HepG2 (cell line): ENCODE measurements at regions not wholly inside any gene's neighbourhood (a gene's known extent, or its start where the extent isn't known, plus 50 kb on each side); places are given as distances from the start of the nearest gene placed in this dataset.

Experiments
- ATAC-seq: fragments of 200-7000 bp; cut with Tn5 transposase; 3 replicates; pipeline ENCODE4 v1.9.1; 2020; ENCODE audit warnings: mild to moderate bottlenecking, moderate library complexity
- BruUV-seq: library from RNA; stranded (reverse); fragments of 400-500 nt; replicated peaks from 2 replicates; lab custom pipeline; 2021; lab: Mats Ljungman, UMichigan
- CTCF ChIA-PET: fragments of 300-600 bp; formaldehyde crosslinking; extraction: SDS; loops from one replicate; lab custom pipeline; 2021; ENCODE audit warnings: low total read pairs, inconsistent platforms, low intra/inter-chr PET ratio; lab: Yijun Ruan, JAX
- POLR2A ChIA-PET: fragments of 350-600 bp; sonication (Branson Sonifier 250); formaldehyde crosslinking; loops from one replicate; lab custom pipeline; 2020; ENCODE audit warnings: antibody characterized with exemption, inconsistent platforms; lab: Yijun Ruan, JAX
- DNase-seq: peaks from one replicate; pipeline ENCODE4 v3.0.0-alpha.2; 2015; ENCODE audit warnings: low spot score
- FAIRE-seq: peaks from 3 replicates; lab custom pipeline; 2011; peaks lifted over from hg19 to GRCh38; lab: Jason Lieb, UNC
- H2AFZ ChIP-seq: one replicate; pipeline ENCODE4 v1.6.1; 2011; ENCODE audit warnings: low read length, inconsistent platforms
- H3K27ac ChIP-seq: fragments of 300-600 bp; 3 replicates; pipeline ENCODE4 v1.8.0; 2011; ENCODE audit warnings: mixed run types, mild to moderate bottlenecking, mixed read lengths, low read length, inconsistent platforms; ENCODE audit not compliant: insufficient read depth; ENCODE audit errors: extremely low read length
- H3K27me3 ChIP-seq, 2 experiments: fragments of 200-600 bp in 1 of 2; 2 replicates in 1 of 2; 3 replicates in 1 of 2; pipeline versions ENCODE4 v1.6.0 to v1.8.0; 2011; ENCODE audit warnings: low read length in 2 of 2, mild to moderate bottlenecking in 2 of 2, moderate library complexity in 2 of 2, inconsistent platforms in 1 of 2; ENCODE audit not compliant: insufficient read depth in 2 of 2, control insufficient read depth in 1 of 2
- H3K36me3 ChIP-seq, 2 experiments: fragments of 200-600 bp in 1 of 2; replicated peaks in 1 of 2; 2 replicates in 1 of 2; 3 replicates in 1 of 2; pipeline versions ENCODE4 v1.5.1 to v1.8.0; 2011; ENCODE audit warnings: low read length in 2 of 2, inconsistent platforms in 1 of 2; ENCODE audit not compliant: insufficient read depth in 2 of 2, control insufficient read depth in 1 of 2
- H3K4me1 ChIP-seq: 2 replicates; pipeline ENCODE4 v1.5.1; 2012; ENCODE audit warnings: low read length, inconsistent platforms; ENCODE audit not compliant: insufficient read depth
- H3K4me2 ChIP-seq: 2 replicates; pipeline ENCODE4 v1.6.0; 2011; ENCODE audit warnings: low read depth, low read length, inconsistent platforms
- H3K4me3 ChIP-seq, 3 experiments: fragments of 200-600 bp in 1 of 3; sonication (generic), shearing (Covaris generic) in 1 of 3; replicated peaks in 1 of 3; 2 replicates each; pipeline ENCODE4 v1.5.1; 2011 to 2016; ENCODE audit warnings: low read length in 3 of 3, inconsistent platforms in 2 of 3, low read depth in 2 of 3, mild to moderate bottlenecking in 2 of 3, control low read depth in 1 of 3, mixed read lengths in 1 of 3; ENCODE audit not compliant: insufficient read depth in 1 of 3
- H3K79me2 ChIP-seq: one replicate; pipeline ENCODE4 v1.6.1; 2011; ENCODE audit warnings: low read length, inconsistent platforms; ENCODE audit not compliant: insufficient read depth
- H3K9ac ChIP-seq: 2 replicates; pipeline ENCODE4 v1.6.0; 2011; ENCODE audit warnings: mild to moderate bottlenecking, low read depth, low read length, inconsistent platforms; ENCODE audit not compliant: insufficient read depth
- H3K9me3 ChIP-seq: 2 replicates; pipeline ENCODE4 v1.5.1; 2012; ENCODE audit warnings: mild to moderate bottlenecking, low read length
- H4K20me1 ChIP-seq: 2 replicates; pipeline ENCODE4 v1.6.0; 2011; ENCODE audit warnings: inconsistent platforms, mild to moderate bottlenecking, low read length, moderate library complexity; ENCODE audit not compliant: insufficient read depth
- CBX2 ChIP-seq, 2 experiments: fragments of 200-600 bp in 1 of 2; sonication (generic); formaldehyde crosslinking in 1 of 2; IDR thresholded peaks; 2 replicates each; pipeline versions ENCODE4 v1.7.0 to v1.8.1; 2018 to 2022; ENCODE audit warnings: low read depth in 2 of 2, low read length in 1 of 2, mild to moderate bottlenecking in 1 of 2, missing genetic modification reagents in 1 of 2
- HHEX ChIP-seq: IDR thresholded peaks from 2 replicates; pipeline ENCODE4 v1.6.1; 2016; ENCODE audit warnings: control low read depth
- NFYC ChIP-seq: IDR thresholded peaks from 2 replicates; pipeline ENCODE4 v1.6.1; 2016; ENCODE audit warnings: missing genetic modification reagents, missing compliant biosample characterization
- SNAPC2 ChIP-seq: sonication (generic); formaldehyde crosslinking; IDR thresholded peaks from 2 replicates; pipeline ENCODE4 v1.8.1; 2022; ENCODE audit warnings: mild to moderate bottlenecking, missing genetic modification reagents
- STAT5B ChIP-seq: sonication (generic); formaldehyde crosslinking; IDR thresholded peaks from 2 replicates; pipeline ENCODE4 v1.4.0; 2020; ENCODE audit warnings: missing genetic modification reagents
- ZBTB3 ChIP-seq: sonication (generic); formaldehyde crosslinking; IDR thresholded peaks from 2 replicates; pipeline ENCODE4 v1.4.0; 2020; ENCODE audit warnings: low read depth, mild to moderate bottlenecking, moderate library complexity, missing genetic modification reagents, borderline replicate concordance
- ZNF318 ChIP-seq: sonication (generic); formaldehyde crosslinking; IDR thresholded peaks from 2 replicates; pipeline ENCODE4 v1.4.0; 2020; ENCODE audit warnings: mild to moderate bottlenecking, missing genetic modification reagents
- ZNF350 ChIP-seq: sonication (generic); formaldehyde crosslinking; IDR thresholded peaks from 2 replicates; pipeline ENCODE4 v1.4.0; 2020; ENCODE audit warnings: mild to moderate bottlenecking, low read depth, missing genetic modification reagents, borderline replicate concordance
- ZNF7 ChIP-seq: IDR thresholded peaks from 2 replicates; pipeline ENCODE4 v1.6.1; 2016; ENCODE audit warnings: missing biosample characterization, missing genetic modification reagents
- WGBS: methylation state at CpG from one replicate; pipeline ENCODE4 v1.1.6; 2017; ENCODE audit warnings: low lambda C conversion rate; 5-methylcytosine and 5-hydroxymethylcytosine counted together
- in situ Hi-C: cut with HindIII; loops from 2 replicates; pipeline ENCODE4 v1.10.0; 2017; ENCODE audit warnings: low pct_unique_long_range_greater_than_20kb; ENCODE audit not compliant: extremely low pct_ligation_motif_present
- intact Hi-C: fragments of 100-400 bp; cut with micrococcal nuclease; formaldehyde crosslinking; loops from one replicate; pipeline ENCODE4 v1.10.0; 2022; ENCODE audit not compliant: unreplicated experiment
- TF ChIP-seq, protein P1 (sequence below): sonication (generic); formaldehyde crosslinking; IDR thresholded peaks from 2 replicates; pipeline ENCODE4 v1.5.1; 2020; ENCODE audit warnings: mild to moderate bottlenecking, moderate library complexity, missing genetic modification reagents

- H3K36me3 ChIP-seq = no peaks in the 10 kb centered on the region
- H3K27me3 ChIP-seq = no peaks in the 10 kb centered on the region
- H3K4me3 ChIP-seq = no peak overlapping the region
- in situ Hi-C loops (no loop called here), intact Hi-C loops (no loop called here)
- FAIRE-seq = no peak
- no peak overlapping the region for H3K9ac ChIP-seq
- H2AFZ ChIP-seq = no peak overlapping the region
- no peak for ATAC-seq
- no TSS peak for BruUV-seq
- H3K27ac ChIP-seq = no peak overlapping the region
- no peaks in the 10 kb centered on the region for H4K20me1 ChIP-seq
- POLR2A ChIA-PET = no interaction called here
- 15% methylated on average over 8 of the region's 11 CpGs for WGBS
- DNase-seq = no peak
- no peaks in the 10 kb centered on the region for H3K4me1 ChIP-seq
- peaks cover 94% of the 10 kb centered on the region for H3K9me3 ChIP-seq
- no peak for TF ChIP-seq ZNF350
- no peak for TF ChIP-seq NFYC (CRISPR knock-in tag)
- no peak for TF ChIP-seq ZBTB3
- TF ChIP-seq, protein P1, sequence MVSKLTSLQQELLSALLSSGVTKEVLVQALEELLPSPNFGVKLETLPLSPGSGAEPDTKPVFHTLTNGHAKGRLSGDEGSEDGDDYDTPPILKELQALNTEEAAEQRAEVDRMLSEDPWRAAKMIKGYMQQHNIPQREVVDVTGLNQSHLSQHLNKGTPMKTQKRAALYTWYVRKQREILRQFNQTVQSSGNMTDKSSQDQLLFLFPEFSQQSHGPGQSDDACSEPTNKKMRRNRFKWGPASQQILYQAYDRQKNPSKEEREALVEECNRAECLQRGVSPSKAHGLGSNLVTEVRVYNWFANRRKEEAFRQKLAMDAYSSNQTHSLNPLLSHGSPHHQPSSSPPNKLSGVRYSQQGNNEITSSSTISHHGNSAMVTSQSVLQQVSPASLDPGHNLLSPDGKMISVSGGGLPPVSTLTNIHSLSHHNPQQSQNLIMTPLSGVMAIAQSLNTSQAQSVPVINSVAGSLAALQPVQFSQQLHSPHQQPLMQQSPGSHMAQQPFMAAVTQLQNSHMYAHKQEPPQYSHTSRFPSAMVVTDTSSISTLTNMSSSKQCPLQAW = no peak
- CTCF ChIA-PET = no interaction called here
- no peaks in the 10 kb centered on the region for H3K79me2 ChIP-seq
- H3K4me2 ChIP-seq = no peak overlapping the region
Measured at GRCh38 chr19:28297586-28298157, 915.3 kb downstream of the UQCRFS1 start.

DNA sequence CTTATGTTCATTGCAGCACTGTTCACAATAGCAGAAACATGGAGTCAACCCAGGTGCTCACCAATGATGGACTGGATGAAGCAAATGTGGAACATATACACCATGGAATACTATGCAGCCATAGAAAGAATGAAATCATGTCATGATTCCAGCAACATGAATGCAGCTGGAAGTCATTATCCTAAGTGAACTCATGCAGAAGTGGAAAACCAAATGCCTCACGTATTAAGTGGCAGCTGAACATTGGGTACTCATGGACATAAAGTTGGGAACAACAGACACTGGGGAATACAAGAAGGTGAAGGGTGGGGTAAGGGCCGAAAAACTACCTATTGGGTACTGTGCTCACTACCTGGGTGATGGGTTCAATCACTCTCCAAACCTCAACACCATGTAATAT is 915.9 kb downstream of the UQCRFS1 start:
- Histone ChIP-seq H3K27ac (no peak overlapping the region), H3K79me2 (no peaks in the 10 kb centered on the region), H3K9me3 (peaks cover 93% of the 10 kb centered on the region), H3K4me1 (no peaks in the 10 kb centered on the region), H3K27me3 (no peaks in the 10 kb centered on the region), H3K9ac (no peak overlapping the region), H3K4me3 (no peak overlapping the region), H2AFZ (no peak overlapping the region), H3K36me3 (no peaks in the 10 kb centered on the region), H3K4me2 (no peak overlapping the region), H4K20me1 (no peaks in the 10 kb centered on the region)
- ATAC-seq (no peak), FAIRE-seq (no peak), DNase-seq (no peak)
- ChIA-PET POLR2A (no interaction called here), CTCF (no interaction called here)
- WGBS = 8% methylated on average over 2 of the region's 2 CpGs
- in situ Hi-C loops = no loop called here
- no TSS peak for BruUV-seq
- intact Hi-C loops = no loop called here
- TF ChIP-seq HHEX (CRISPR knock-in tag) (no peak), STAT5B (no peak), ZNF7 (CRISPR knock-in tag) (no peak), CBX2 (IDR thresholded peaks at IDR 0.05; ENCODE audit: low read depth, low read length) (no peak), CBX2 (CRISPR knock-in tag; IDR thresholded peaks at IDR 0.05; ENCODE audit: low read depth) (no peak), ZNF318 (CRISPR knock-in tag) (no peak), SNAPC2 (CRISPR knock-in tag) (no peak)
